Keratinocyte (primary cell): ENCODE measurements at regions not wholly inside any gene's neighbourhood (a gene's known extent, or its start where the extent isn't known, plus 50 kb on each side); places are given as distances from the start of the nearest gene placed in this dataset.

Experiments
- CTCF ChIP-seq, 3 experiments: IDR thresholded peaks in 1 of 3; conservative IDR thresholded peaks in 1 of 3; optimal IDR thresholded peaks in 1 of 3; 2 replicates in 2 of 3; 3 replicates in 1 of 3; pipeline versions ENCODE3 to v1.5.1; 2011; ENCODE audit warnings: low read length in 3 of 3, mild to moderate bottlenecking in 3 of 3, moderate library complexity in 2 of 3, control low read depth in 1 of 3, inconsistent platforms in 1 of 3; ENCODE audit not compliant: insufficient read depth in 2 of 3; ENCODE audit errors: extremely low read depth in 1 of 3
- EZH2 ChIP-seq: IDR thresholded peaks from one replicate; pipeline ENCODE4 v1.6.1; 2012; ENCODE audit warnings: inconsistent platforms, mild to moderate bottlenecking, low read length, moderate library complexity

- no peak for TF ChIP-seq CTCF (optimal IDR thresholded peaks at IDR 0.05 in 1 of 3, IDR thresholded peaks at IDR 0.05 in 1 of 3, conservative IDR thresholded peaks at IDR 0.05 in 1 of 3; ENCODE audit: extremely low read depth in 1 of 3, insufficient read depth in 2 of 3, low read length in 3 of 3)
- TF ChIP-seq EZH2 = no peak
Measured at GRCh38 chr7:19869979-19870378, 96.6 kb upstream of the TMEM196 start.
